ENCODE measurements at regions not wholly inside any gene's neighbourhood (a gene's known extent, or its start where the extent isn't known, plus 50 kb on each side); places are given as distances from the start of the nearest gene placed in this dataset.
"Not testable (repeated sequence)": the region's sequence is repeated elsewhere in the genome, so short reads cannot be mapped to it uniquely, and the experiment has no call there.

DNA sequence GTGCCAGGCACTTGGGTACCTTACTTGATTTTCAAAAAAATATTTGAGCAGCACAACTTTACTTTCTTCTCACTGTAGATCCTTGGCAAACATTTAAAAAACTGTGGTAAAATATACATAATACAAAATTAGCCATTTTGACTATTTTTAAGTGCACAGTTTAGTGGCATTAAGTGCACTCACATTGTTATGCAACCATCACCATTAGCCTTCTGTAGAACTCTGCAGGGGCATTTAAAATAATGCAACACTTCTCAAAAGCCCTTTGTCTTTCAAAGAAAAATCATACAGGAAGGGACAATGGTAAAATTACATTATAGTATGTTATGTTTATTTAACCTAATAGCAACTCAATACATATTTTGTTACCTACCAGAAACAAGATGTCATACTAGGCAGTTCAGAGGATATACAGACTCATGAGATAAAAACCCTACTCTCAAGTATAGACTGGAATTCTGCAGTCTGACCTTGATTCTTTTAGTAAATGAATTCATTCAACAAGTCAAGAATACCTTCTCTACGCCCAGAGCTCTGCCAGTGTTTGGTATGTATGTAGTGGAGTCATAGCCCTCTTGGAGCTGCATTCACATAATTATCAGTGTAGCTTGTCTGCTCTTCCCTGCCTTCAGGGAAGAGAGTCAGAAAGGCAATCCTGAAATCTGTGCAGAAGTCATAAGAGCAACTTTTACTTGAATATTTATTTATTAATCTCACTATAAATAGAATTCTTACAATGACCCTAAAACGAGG, 74.0 kb upstream of the ARRDC3 start:
- no peaks in the 10 kb centered on the region for H3K9me3 ChIP-seq (ENCODE audit: control insufficient read depth in 1 of 2, low read length in 2 of 2)
- H3K27me3 ChIP-seq (ENCODE audit: low read depth, low read length), result no peaks in the 10 kb centered on the region
- no peaks in the 10 kb centered on the region for H3K36me3 ChIP-seq (ENCODE audit: control insufficient read depth in 1 of 2, insufficient read depth in 2 of 2, low read length in 2 of 2)
- no peak overlapping the region for H3K4me3 ChIP-seq (ENCODE audit: low read depth in 1 of 2, low read length in 2 of 2)
- H3K4me1 ChIP-seq (ENCODE audit: control insufficient read depth in 1 of 2, insufficient read depth in 2 of 2, low read length in 2 of 2), result no peaks in the 10 kb centered on the region
- H3K27ac ChIP-seq (ENCODE audit: low read length), result no peak overlapping the region

DNA sequence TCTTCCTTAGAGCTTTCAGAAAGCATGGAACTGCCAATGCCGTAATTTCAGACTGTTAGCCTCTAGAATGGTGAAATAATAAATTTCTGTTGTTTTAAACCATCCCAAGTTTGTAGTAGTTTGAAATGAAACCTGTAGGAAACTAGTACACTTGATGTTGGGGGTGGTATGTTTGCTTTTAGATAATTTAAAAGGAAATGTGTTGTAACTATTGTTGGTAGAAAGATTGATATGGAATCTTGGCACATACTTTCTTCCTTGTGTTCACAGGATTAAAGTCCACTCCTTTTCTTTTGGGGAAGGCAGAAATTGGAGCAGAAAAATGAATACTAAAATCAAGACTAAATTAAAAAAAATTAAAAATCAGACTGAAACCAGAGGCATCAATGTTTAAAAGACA, 66.0 kb upstream of the ARRDC3 start:
- H3K9me3 ChIP-seq (ENCODE audit: control insufficient read depth in 1 of 2, low read length in 2 of 2), result peaks cover 0 to 3% of the 10 kb centered on the region in 2 donors
- no peak overlapping the region for H3K27ac ChIP-seq (ENCODE audit: low read length)
- no peaks in the 10 kb centered on the region for H3K4me1 ChIP-seq (ENCODE audit: control insufficient read depth in 1 of 2, insufficient read depth in 2 of 2, low read length in 2 of 2)
- no peaks in the 10 kb centered on the region for H3K36me3 ChIP-seq (ENCODE audit: control insufficient read depth in 1 of 2, insufficient read depth in 2 of 2, low read length in 2 of 2)
- H3K27me3 ChIP-seq (ENCODE audit: low read depth, low read length), result no peaks in the 10 kb centered on the region
- no peak overlapping the region for H3K4me3 ChIP-seq (ENCODE audit: low read depth in 1 of 2, low read length in 2 of 2)

DNA sequence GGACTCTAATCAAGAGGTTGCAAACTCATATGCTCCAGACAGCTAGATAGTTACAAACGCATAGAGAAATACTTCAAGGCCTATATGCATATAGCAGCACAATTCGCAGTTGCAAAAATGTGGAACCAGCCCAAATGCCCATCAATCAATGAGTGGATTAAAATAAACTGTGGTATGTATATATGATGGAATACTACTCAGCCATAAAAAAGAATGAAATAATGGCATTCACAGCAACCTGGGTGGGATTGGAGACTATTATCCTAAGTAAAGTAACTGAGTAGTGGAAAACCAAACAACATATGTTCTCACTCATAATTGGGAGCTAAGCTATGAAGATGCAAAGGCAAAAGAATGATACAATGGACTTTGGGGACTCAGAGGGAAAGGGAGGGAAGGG, 65.0 kb upstream of the ARRDC3 start:
- H3K4me3 ChIP-seq (ENCODE audit: low read depth in 1 of 2, low read length in 2 of 2); H3K4me1 ChIP-seq (ENCODE audit: control insufficient read depth in 1 of 2, insufficient read depth in 2 of 2, low read length in 2 of 2); H3K27me3 ChIP-seq (ENCODE audit: low read depth, low read length); H3K36me3 ChIP-seq (ENCODE audit: control insufficient read depth in 1 of 2, insufficient read depth in 2 of 2, low read length in 2 of 2); H3K9me3 ChIP-seq (ENCODE audit: control insufficient read depth in 1 of 2, low read length in 2 of 2); H3K27ac ChIP-seq (ENCODE audit: low read length): not testable (repeated sequence)

DNA sequence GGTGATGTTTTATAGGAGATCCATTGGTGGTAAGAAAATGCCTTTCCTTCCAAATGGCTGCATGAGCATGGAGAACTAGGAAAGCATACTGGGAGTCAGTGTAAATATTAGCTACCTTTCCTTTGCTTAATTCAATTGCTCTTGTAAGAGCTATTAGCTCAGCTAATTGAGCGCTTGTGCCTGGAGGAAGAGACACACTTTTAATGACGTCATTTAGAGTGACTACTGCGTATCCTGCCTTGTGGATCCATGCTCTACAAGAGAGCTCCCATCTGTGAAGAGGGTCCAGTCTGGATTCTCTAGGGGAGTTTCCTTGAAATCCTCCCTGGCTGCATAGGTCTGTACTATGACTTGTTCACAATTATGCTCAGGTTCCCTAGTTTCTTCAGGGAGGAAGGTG, 63.8 kb upstream of the ARRDC3 start:
- not testable (repeated sequence) for H3K27ac ChIP-seq (ENCODE audit: low read length); H3K9me3 ChIP-seq (ENCODE audit: control insufficient read depth in 1 of 2, low read length in 2 of 2); H3K4me3 ChIP-seq (ENCODE audit: low read depth in 1 of 2, low read length in 2 of 2); H3K36me3 ChIP-seq (ENCODE audit: control insufficient read depth in 1 of 2, insufficient read depth in 2 of 2, low read length in 2 of 2); H3K4me1 ChIP-seq (ENCODE audit: control insufficient read depth in 1 of 2, insufficient read depth in 2 of 2, low read length in 2 of 2); H3K27me3 ChIP-seq (ENCODE audit: low read depth, low read length)

DNA sequence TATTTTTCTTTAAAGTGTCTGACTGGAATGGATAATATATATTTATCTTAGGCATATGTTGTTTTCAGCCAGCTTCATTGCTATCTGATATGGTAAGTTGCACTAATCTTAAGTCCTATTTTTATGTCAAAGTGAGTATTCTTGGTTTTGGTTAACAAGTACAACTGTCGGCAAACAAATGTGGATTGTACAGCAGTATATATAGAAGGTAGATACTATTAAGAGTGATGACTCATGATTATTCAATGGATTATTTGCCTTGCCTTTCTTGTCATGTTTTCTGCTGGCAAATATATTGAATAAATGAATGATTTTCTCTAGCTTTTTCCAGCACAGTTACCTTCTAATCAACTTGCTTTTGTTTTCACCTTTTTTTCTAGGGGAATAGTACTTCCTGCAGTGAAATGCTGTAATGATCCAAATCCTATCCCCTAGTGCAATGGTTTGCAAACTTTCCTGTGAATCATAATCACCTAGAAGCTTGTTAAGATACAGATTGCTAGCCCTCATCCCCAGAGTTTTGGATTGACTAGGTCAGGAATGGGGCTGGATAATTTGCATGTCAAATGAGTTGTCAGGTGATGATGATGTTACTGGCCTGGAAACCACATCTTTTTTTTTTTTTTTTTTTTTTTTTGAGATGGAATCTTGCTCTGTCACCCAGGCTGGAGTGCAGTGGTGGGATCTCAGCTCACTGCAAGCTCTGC, 60.8 kb upstream of the ARRDC3 start:
- H3K4me3 ChIP-seq (ENCODE audit: low read depth in 1 of 2, low read length in 2 of 2), result no peak overlapping the region
- no peak overlapping the region for H3K27ac ChIP-seq (ENCODE audit: low read length)

DNA sequence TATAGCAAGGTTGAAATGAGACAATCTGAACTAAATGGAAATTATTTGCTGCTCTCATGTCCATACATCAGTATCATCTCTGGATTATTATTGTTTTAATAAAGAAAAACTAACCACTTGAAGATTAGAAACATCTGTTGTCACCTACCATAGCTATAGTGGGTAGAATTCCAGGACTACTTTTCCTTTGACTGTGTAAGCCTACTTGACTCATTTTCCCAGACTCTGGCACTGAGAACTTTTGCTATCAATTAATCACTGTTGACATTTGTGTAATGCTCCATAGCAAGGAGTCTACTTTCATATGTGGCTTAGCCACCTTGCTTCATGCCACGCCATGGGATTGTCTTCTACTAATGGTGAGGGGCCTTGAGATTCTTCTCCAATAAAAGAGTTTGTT, 59.9 kb upstream of the ARRDC3 start:
- Histone ChIP-seq H3K9me3 (ENCODE audit: control insufficient read depth in 1 of 2, low read length in 2 of 2) (no peaks in the 10 kb centered on the region), H3K4me1 (ENCODE audit: control insufficient read depth in 1 of 2, insufficient read depth in 2 of 2, low read length in 2 of 2) (no peaks in the 10 kb centered on the region), H3K36me3 (ENCODE audit: control insufficient read depth in 1 of 2, insufficient read depth in 2 of 2, low read length in 2 of 2) (no peaks in the 10 kb centered on the region), H3K27ac (ENCODE audit: low read length) (no peak overlapping the region), H3K27me3 (ENCODE audit: low read depth, low read length) (no peaks in the 10 kb centered on the region), H3K4me3 (ENCODE audit: low read depth in 1 of 2, low read length in 2 of 2) (no peak overlapping the region)

More for the DNA sequence above, 60.8 kb upstream of the ARRDC3 start:
- Histone ChIP-seq H3K4me1 (ENCODE audit: control insufficient read depth in 1 of 2, insufficient read depth in 2 of 2, low read length in 2 of 2) (no peaks in the 10 kb centered on the region), H3K36me3 (ENCODE audit: control insufficient read depth in 1 of 2, insufficient read depth in 2 of 2, low read length in 2 of 2) (no peaks in the 10 kb centered on the region), H3K9me3 (ENCODE audit: control insufficient read depth in 1 of 2, low read length in 2 of 2) (no peaks in the 10 kb centered on the region), H3K27me3 (ENCODE audit: low read depth, low read length) (no peaks in the 10 kb centered on the region)

DNA sequence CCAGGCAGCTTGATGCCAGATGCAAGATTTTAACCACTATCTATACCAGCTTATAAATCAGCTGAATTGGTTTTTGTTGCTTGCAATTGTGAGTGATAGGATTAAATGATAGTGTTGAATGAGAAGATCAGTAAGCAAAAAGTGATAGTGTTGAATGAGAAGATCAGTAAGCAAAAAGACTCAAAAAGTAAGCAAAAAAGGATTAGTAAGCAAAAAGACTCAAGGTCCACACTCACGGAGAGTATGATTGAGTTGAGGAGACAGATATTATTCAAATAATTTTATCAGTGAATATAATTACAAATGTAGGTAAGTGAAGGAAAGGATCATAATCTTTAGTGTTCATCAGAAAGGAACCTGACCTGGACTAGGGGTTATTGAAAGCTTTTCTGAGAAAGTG, 58.0 kb upstream of the ARRDC3 start:
- H3K4me3 ChIP-seq (ENCODE audit: low read depth in 1 of 2, low read length in 2 of 2), result no peak overlapping the region
- H3K27ac ChIP-seq (ENCODE audit: low read length), result no peak overlapping the region
- H3K36me3 ChIP-seq (ENCODE audit: control insufficient read depth in 1 of 2, insufficient read depth in 2 of 2, low read length in 2 of 2), result no peaks in the 10 kb centered on the region
- H3K9me3 ChIP-seq (ENCODE audit: control insufficient read depth in 1 of 2, low read length in 2 of 2), result no peaks in the 10 kb centered on the region
- no peaks in the 10 kb centered on the region for H3K27me3 ChIP-seq (ENCODE audit: low read depth, low read length)
- no peaks in the 10 kb centered on the region for H3K4me1 ChIP-seq (ENCODE audit: control insufficient read depth in 1 of 2, insufficient read depth in 2 of 2, low read length in 2 of 2)

DNA sequence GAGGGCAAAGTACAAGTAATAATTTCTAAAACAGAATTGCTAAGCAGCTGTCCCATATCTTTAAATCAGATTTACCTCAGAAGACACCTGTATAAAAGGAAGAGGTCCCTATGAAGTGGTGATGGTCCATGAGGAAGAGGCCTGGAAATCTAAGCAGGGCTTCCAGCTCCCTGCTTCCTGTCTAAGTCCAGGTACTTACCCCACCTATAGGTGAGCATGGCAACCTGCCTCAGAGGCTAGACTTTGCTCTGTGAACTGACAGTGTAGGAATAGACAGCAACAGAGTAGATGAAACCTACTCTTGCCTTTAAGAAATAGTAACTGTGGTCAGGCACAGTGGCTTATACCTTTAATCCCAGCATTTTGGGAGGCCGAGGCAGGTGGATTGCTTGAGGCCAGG, 55.8 kb upstream of the ARRDC3 start:
- H3K4me3 ChIP-seq (ENCODE audit: low read depth in 1 of 2, low read length in 2 of 2), result no peak overlapping the region
- H3K36me3 ChIP-seq (ENCODE audit: control insufficient read depth in 1 of 2, insufficient read depth in 2 of 2, low read length in 2 of 2), result no peaks in the 10 kb centered on the region
- no peak overlapping the region for H3K27ac ChIP-seq (ENCODE audit: low read length)
- H3K4me1 ChIP-seq (ENCODE audit: control insufficient read depth in 1 of 2, insufficient read depth in 2 of 2, low read length in 2 of 2), result no peaks in the 10 kb centered on the region
- H3K9me3 ChIP-seq (ENCODE audit: control insufficient read depth in 1 of 2, low read length in 2 of 2), result no peaks in the 10 kb centered on the region
- no peaks in the 10 kb centered on the region for H3K27me3 ChIP-seq (ENCODE audit: low read depth, low read length)

DNA sequence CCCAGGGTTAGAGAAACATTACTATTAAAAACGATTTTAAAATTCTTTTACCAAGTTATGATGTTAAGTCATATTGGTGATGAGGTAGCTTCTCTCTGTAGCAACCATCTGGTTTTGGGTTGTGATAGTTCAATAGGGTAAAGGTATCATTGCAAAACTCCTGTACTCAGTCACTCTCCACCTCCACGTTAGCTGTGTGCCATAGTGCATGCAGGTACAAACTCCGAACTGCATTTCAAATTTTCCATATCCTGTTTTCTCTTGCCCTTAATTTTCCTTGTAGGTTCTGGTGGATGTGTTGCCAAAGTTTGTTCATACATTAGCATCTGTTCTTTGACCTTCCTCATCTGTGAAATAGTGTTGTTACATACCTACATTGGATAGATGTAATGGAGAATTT, 53.1 kb upstream of the ARRDC3 start:
- Histone ChIP-seq H3K27ac (ENCODE audit: low read length) (no peak overlapping the region), H3K9me3 (ENCODE audit: control insufficient read depth in 1 of 2, low read length in 2 of 2) (no peaks in the 10 kb centered on the region), H3K4me3 (ENCODE audit: low read depth in 1 of 2, low read length in 2 of 2) (no peak overlapping the region)

DNA sequence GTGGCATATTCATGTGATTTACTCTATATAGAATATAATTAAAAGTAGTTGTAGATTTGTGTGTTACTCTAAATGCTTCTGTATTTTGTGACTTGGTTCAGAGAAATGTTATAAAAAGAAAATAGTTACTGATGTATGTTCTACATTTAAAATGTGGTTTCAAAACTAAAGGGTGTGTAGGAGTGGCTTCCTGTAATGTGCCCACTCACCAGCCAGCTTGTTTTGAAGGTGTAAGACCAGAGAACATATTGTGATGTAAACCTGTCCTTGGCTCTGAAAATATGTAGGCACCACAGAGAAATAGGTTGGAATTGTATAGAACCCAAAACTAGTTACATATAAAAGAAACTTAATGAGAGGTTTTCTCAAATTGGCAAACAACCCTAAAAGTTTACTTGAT, 51.2 kb upstream of the ARRDC3 start:
- Histone ChIP-seq H3K9me3 (ENCODE audit: control insufficient read depth in 1 of 2, low read length in 2 of 2) (peaks cover 0 to 7% of the 10 kb centered on the region in 2 donors), H3K27me3 (ENCODE audit: low read depth, low read length) (no peaks in the 10 kb centered on the region), H3K27ac (ENCODE audit: low read length) (no peak overlapping the region), H3K36me3 (ENCODE audit: control insufficient read depth in 1 of 2, insufficient read depth in 2 of 2, low read length in 2 of 2) (no peaks in the 10 kb centered on the region), H3K4me1 (ENCODE audit: control insufficient read depth in 1 of 2, insufficient read depth in 2 of 2, low read length in 2 of 2) (no peaks in the 10 kb centered on the region), H3K4me3 (ENCODE audit: low read depth in 1 of 2, low read length in 2 of 2) (no peak overlapping the region)

More for the DNA sequence above, 53.1 kb upstream of the ARRDC3 start:
- no peaks in the 10 kb centered on the region for H3K27me3 ChIP-seq (ENCODE audit: low read depth, low read length)
- H3K36me3 ChIP-seq (ENCODE audit: control insufficient read depth in 1 of 2, insufficient read depth in 2 of 2, low read length in 2 of 2), result no peaks in the 10 kb centered on the region
- H3K4me1 ChIP-seq (ENCODE audit: control insufficient read depth in 1 of 2, insufficient read depth in 2 of 2, low read length in 2 of 2), result no peaks in the 10 kb centered on the region

DNA sequence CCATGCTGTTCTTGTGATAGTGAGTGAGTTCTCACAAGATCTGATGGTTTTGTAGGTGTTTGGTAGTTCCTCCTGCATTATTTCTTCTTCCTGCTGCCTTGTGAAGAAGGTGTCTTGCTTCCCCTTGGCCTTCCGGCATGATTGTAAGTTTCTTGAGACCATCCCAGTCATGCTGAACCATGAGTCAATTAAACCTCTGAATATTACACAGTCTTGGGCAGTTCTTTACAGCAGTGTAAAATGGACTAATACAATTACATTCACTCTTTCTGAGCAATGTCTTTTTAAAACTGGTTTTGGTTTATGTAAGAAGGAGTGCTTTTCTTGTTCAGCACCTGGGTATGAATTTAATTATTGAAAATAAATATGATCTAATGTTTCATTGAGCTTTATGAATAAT, 50.7 kb upstream of the ARRDC3 start:
- no peaks in the 10 kb centered on the region for H3K4me1 ChIP-seq (ENCODE audit: control insufficient read depth in 1 of 2, insufficient read depth in 2 of 2, low read length in 2 of 2)
- no peak overlapping the region for H3K27ac ChIP-seq (ENCODE audit: low read length)
- peaks cover 0 to 11% of the 10 kb centered on the region in 2 donors for H3K9me3 ChIP-seq (ENCODE audit: control insufficient read depth in 1 of 2, low read length in 2 of 2)
- no peak overlapping the region for H3K4me3 ChIP-seq (ENCODE audit: low read depth in 1 of 2, low read length in 2 of 2)
- H3K36me3 ChIP-seq (ENCODE audit: control insufficient read depth in 1 of 2, insufficient read depth in 2 of 2, low read length in 2 of 2), result no peaks in the 10 kb centered on the region
- no peaks in the 10 kb centered on the region for H3K27me3 ChIP-seq (ENCODE audit: low read depth, low read length)
